ENCODE measurements at regions not wholly inside any gene's neighbourhood (a gene's known extent, or its start where the extent isn't known, plus 50 kb on each side); places are given as distances from the start of the nearest gene placed in this dataset.
"Not testable (repeated sequence)": the region's sequence is repeated elsewhere in the genome, so short reads cannot be mapped to it uniquely, and the experiment has no call there.

- FAIRE-seq (no peak), DNase-seq (peak in 3 of 5 donors; percentile 32 to 49 (median 41))
- Histone ChIP-seq H3K9me3 (ENCODE audit: control insufficient read depth in 2 of 3, insufficient read depth in 1 of 3, low read length in 3 of 3) (no peaks in the 10 kb centered on the region), H3K36me3 (ENCODE audit: control insufficient read depth in 2 of 3, insufficient read depth in 3 of 3, low read length in 3 of 3) (no peaks in the 10 kb centered on the region), H3K9ac (ENCODE audit: low read length in 3 of 3) (no peak overlapping the region), H3K27me3 (ENCODE audit: control insufficient read depth, insufficient read depth, low read length) (no peaks in the 10 kb centered on the region), H3K4me1 (ENCODE audit: control insufficient read depth in 2 of 3, insufficient read depth in 2 of 3, low read depth in 1 of 3, low read length in 3 of 3) (peaks cover 0 to 4% (median 0%) of the 10 kb centered on the region in 3 donors), H3K4me3 (ENCODE audit: low read length in 3 of 3) (no peak overlapping the region), H3K27ac (ENCODE audit: low read depth in 2 of 2, low read length in 2 of 2) (no peak overlapping the region)
- intact Hi-C loops (cut with DNase I), result no loop called here
- TF ChIP-seq, protein P1, sequence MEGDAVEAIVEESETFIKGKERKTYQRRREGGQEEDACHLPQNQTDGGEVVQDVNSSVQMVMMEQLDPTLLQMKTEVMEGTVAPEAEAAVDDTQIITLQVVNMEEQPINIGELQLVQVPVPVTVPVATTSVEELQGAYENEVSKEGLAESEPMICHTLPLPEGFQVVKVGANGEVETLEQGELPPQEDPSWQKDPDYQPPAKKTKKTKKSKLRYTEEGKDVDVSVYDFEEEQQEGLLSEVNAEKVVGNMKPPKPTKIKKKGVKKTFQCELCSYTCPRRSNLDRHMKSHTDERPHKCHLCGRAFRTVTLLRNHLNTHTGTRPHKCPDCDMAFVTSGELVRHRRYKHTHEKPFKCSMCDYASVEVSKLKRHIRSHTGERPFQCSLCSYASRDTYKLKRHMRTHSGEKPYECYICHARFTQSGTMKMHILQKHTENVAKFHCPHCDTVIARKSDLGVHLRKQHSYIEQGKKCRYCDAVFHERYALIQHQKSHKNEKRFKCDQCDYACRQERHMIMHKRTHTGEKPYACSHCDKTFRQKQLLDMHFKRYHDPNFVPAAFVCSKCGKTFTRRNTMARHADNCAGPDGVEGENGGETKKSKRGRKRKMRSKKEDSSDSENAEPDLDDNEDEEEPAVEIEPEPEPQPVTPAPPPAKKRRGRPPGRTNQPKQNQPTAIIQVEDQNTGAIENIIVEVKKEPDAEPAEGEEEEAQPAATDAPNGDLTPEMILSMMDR (IDR thresholded peaks at IDR 0.05; ENCODE audit: borderline replicate concordance, extremely low read depth, insufficient read depth), result no peak
These were observed 1260.4 kb downstream of the ROBO1 start for GRCh38 chr3:78507196-78507984.

DNA sequence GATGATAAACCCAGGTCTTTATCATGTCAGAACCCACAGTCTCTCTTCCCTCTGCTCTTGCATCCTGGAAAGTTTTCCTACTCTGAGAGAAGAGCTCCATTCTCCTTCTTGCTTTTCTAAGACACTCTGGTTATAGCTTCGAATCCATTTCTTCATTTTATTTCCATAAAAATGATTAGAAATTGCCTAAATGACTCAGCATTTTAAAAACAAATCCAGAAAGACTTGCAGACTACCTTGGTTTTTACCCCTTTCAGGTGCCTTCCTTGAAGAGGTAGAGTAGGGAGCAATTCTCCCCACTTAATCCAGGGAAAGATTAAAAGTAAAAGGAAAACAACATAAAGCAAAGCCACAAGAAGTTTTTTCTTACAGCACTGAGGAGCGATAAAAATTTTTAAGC, 1256.0 kb downstream of the ROBO1 start:
- no peak for DNase-seq
- Histone ChIP-seq H3K9me3 (ENCODE audit: control insufficient read depth in 2 of 3, insufficient read depth in 1 of 3, low read length in 3 of 3) (no peaks in the 10 kb centered on the region), H3K27me3 (ENCODE audit: control insufficient read depth, insufficient read depth, low read length) (no peaks in the 10 kb centered on the region), H3K4me3 (ENCODE audit: low read length in 3 of 3) (no peak overlapping the region), H3K9ac (ENCODE audit: low read length in 3 of 3) (no peak overlapping the region), H3K27ac (ENCODE audit: low read depth in 2 of 2, low read length in 2 of 2) (no peak overlapping the region), H3K36me3 (ENCODE audit: control insufficient read depth in 2 of 3, insufficient read depth in 3 of 3, low read length in 3 of 3) (no peaks in the 10 kb centered on the region), H3K4me1 (ENCODE audit: control insufficient read depth in 2 of 3, insufficient read depth in 2 of 3, low read depth in 1 of 3, low read length in 3 of 3) (no peaks in the 10 kb centered on the region)
- no peak for FAIRE-seq
- TF ChIP-seq, protein P1 (IDR thresholded peaks at IDR 0.05; ENCODE audit: borderline replicate concordance, extremely low read depth, insufficient read depth), result no peak
- intact Hi-C loops (cut with DNase I), result no loop called here

GRCh38 chr3:78512786-78513185, 1255.0 kb downstream of the ROBO1 start:
- H3K27ac ChIP-seq (ENCODE audit: low read depth in 2 of 2, low read length in 2 of 2); H3K27me3 ChIP-seq (ENCODE audit: control insufficient read depth, insufficient read depth, low read length); H3K9me3 ChIP-seq (ENCODE audit: control insufficient read depth in 2 of 3, insufficient read depth in 1 of 3, low read length in 3 of 3); H3K4me3 ChIP-seq (ENCODE audit: low read length in 3 of 3); H3K9ac ChIP-seq (ENCODE audit: low read length in 3 of 3); H3K36me3 ChIP-seq (ENCODE audit: control insufficient read depth in 2 of 3, insufficient read depth in 3 of 3, low read length in 3 of 3); H3K4me1 ChIP-seq (ENCODE audit: control insufficient read depth in 2 of 3, insufficient read depth in 2 of 3, low read depth in 1 of 3, low read length in 3 of 3); intact Hi-C loops (cut with DNase I); FAIRE-seq; DNase-seq: not testable (repeated sequence)

DNA sequence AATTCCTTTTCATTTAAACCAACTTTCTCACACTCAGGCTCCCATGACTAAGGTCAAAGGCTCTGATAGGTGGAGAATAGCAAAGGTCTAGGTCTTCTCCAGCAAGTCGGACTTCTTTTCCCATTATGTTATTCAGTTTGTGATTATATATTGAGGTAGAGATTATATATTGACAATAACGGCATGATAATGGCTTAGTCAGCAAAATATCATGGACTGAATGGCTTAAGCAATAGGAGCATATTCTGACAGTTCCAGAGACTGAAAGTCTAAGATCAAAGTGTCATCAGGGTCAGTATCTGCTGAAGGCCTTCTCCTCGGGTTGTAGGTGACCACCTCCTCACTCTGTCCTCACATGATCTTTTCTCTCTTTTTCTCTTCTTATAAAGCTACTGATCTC, 1251.4 kb downstream of the ROBO1 start:
- DNase-seq (no peak), FAIRE-seq (no peak)
- H3K27me3 ChIP-seq (ENCODE audit: control insufficient read depth, insufficient read depth, low read length), result no peaks in the 10 kb centered on the region
- intact Hi-C loops (cut with DNase I), result no loop called here
- H3K36me3 ChIP-seq (ENCODE audit: control insufficient read depth in 2 of 3, insufficient read depth in 3 of 3, low read length in 3 of 3), result no peaks in the 10 kb centered on the region
- no peaks in the 10 kb centered on the region for H3K9me3 ChIP-seq (ENCODE audit: control insufficient read depth in 2 of 3, insufficient read depth in 1 of 3, low read length in 3 of 3)
- H3K27ac ChIP-seq (ENCODE audit: low read depth in 2 of 2, low read length in 2 of 2), result no peak overlapping the region
- no peak overlapping the region for H3K4me3 ChIP-seq (ENCODE audit: low read length in 3 of 3)
- TF ChIP-seq, protein P1 (IDR thresholded peaks at IDR 0.05; ENCODE audit: borderline replicate concordance, extremely low read depth, insufficient read depth), result no peak
- no peak overlapping the region for H3K9ac ChIP-seq (ENCODE audit: low read length in 3 of 3)
- no peaks in the 10 kb centered on the region for H3K4me1 ChIP-seq (ENCODE audit: control insufficient read depth in 2 of 3, insufficient read depth in 2 of 3, low read depth in 1 of 3, low read length in 3 of 3)
